Mucosa of descending colon (tissue), 3 donors: ENCODE measurements at regions not wholly inside any gene's neighbourhood (a gene's known extent, or its start where the extent isn't known, plus 50 kb on each side); places are given as distances from the start of the nearest gene placed in this dataset.

ENCODE experiments used
- ATAC-seq: fragments of 200-7000 bp; cut with Tn5 transposase; one replicate; pipeline ENCODE4 v1.9.1; 2020; ENCODE audit warnings: mild to moderate bottlenecking, moderate library complexity
- DNase-seq, 3 donors: peaks; one replicate each; pipeline ENCODE4 v3.0.0-alpha.2; 2020
- H3K36me3 ChIP-seq: fragments of 200-600 bp; one replicate; pipeline ENCODE4 v1.8.0; 2021; ENCODE audit warnings: low read depth, mild to moderate bottlenecking
- H3K4me1 ChIP-seq: fragments of 200-600 bp; one replicate; pipeline ENCODE4 v1.8.0; 2021; ENCODE audit warnings: low read depth, mild to moderate bottlenecking
- H3K4me3 ChIP-seq: fragments of 200-600 bp; one replicate; pipeline ENCODE4 v1.8.0; 2021; ENCODE audit warnings: mild to moderate bottlenecking
- H3K9me3 ChIP-seq: fragments of 200-600 bp; one replicate; pipeline ENCODE4 v1.8.0; 2021; ENCODE audit warnings: mild to moderate bottlenecking
- intact Hi-C, 2 donors: fragments of 100-400 bp; cut with DNase I in 1 of 2; cut with micrococcal nuclease in 1 of 2; formaldehyde crosslinking; loops; one replicate each; pipeline versions ENCODE4 v1.11.0 to v1.11.1; 2022; cut with DNase I, micrococcal nuclease
- TF ChIP-seq, protein P1 (sequence below): fragments of 200-600 bp; IDR thresholded peaks from one replicate; pipeline ENCODE4 v1.8.0; 2022; ENCODE audit warnings: antibody characterized with exemption, mild to moderate bottlenecking
- donor health status: DM: no; HTN: no; CAD: no; lungs with moderate emphysema.
- donor health status: DM: no; HTN: no; CAD: no.
- donor health status: DM: no; HTN: yes; CAD: no.

DNA sequence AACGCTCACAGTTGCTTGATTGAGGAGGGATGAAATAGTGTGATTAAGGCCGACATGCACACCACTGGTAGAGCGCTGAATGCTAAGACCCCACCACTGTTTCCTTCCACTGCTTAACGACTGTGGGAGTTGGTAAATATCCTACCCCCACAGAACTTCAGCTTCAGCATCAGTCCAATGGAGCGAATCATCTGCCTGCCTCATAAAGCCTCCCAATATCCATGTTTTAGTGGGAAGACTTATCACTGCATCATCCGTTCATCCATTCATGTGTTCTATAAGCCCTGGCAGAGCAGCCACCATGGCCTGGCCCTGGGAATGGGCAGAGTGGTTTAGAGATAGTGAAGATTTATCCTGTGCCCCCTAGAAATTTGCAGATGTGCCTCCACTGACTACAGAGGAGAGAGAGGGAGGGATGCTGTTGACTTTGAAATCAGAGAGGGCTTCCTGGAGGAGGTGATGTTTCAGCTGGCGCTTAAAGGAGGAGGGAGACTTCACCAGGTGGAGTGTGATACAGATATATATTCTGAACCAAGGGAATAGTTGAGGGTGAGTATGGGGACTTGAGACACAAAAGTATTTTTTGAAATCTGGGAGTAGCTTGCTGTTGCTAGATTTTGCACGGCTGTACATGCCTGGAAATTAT is 71.9 kb upstream of the STX18 start:
- H3K36me3 ChIP-seq = no peaks in the 10 kb centered on the region
- intact Hi-C loops = no loop called here
- DNase-seq = no peak
- no peak for ATAC-seq
- H3K4me1 ChIP-seq = no peaks in the 10 kb centered on the region
- no peaks in the 10 kb centered on the region for H3K9me3 ChIP-seq
- TF ChIP-seq, protein P1, sequence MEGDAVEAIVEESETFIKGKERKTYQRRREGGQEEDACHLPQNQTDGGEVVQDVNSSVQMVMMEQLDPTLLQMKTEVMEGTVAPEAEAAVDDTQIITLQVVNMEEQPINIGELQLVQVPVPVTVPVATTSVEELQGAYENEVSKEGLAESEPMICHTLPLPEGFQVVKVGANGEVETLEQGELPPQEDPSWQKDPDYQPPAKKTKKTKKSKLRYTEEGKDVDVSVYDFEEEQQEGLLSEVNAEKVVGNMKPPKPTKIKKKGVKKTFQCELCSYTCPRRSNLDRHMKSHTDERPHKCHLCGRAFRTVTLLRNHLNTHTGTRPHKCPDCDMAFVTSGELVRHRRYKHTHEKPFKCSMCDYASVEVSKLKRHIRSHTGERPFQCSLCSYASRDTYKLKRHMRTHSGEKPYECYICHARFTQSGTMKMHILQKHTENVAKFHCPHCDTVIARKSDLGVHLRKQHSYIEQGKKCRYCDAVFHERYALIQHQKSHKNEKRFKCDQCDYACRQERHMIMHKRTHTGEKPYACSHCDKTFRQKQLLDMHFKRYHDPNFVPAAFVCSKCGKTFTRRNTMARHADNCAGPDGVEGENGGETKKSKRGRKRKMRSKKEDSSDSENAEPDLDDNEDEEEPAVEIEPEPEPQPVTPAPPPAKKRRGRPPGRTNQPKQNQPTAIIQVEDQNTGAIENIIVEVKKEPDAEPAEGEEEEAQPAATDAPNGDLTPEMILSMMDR = no peak
- no peak overlapping the region for H3K4me3 ChIP-seq

DNA sequence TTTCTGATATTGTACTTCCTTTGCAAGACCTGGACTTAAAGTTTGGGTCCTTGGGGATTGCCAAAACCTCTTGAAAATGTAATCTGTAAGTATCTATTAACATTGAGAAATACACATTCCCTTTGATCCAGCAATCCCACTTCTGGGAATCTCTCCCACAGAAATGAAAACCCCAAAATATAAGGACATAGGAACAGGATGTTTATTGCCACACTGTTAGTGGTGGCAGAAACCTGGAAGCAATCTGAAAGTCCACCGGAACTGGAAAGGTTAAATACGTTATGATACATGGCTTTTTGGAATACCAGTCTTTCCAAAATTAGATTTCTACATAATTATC is 71.2 kb upstream of the STX18 start:
- intact Hi-C loops = no loop called here

DNA sequence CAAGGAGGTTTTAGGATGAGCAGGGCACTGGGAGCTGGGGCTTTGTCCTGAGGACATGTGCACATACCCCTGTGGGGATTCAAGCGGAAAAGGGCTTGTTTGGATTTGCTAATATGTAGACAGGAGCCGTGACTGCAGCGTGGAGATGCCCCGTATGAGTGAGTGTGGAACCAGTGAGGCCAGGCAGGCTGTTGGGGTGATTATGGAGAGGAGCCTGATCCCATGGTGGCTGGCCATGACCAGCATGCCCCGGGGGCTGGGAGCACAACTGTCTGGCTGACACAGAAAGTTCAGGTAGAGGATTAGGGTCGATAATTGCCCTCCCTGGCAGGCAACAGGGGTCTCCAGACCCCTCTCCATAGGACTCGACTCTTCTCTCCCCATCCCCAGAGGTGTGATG is 68.8 kb upstream of the STX18 start:
- no peak for ATAC-seq
- TF ChIP-seq, protein P1 = no peak
- no peak overlapping the region for H3K4me3 ChIP-seq
- H3K9me3 ChIP-seq = no peaks in the 10 kb centered on the region
- H3K36me3 ChIP-seq = no peaks in the 10 kb centered on the region
- no peak for DNase-seq
- intact Hi-C loops = no loop called here
- H3K4me1 ChIP-seq = no peaks in the 10 kb centered on the region

More for the DNA sequence above, 71.2 kb upstream of the STX18 start:
- TF ChIP-seq, protein P1 = no peak
- H3K36me3 ChIP-seq = no peaks in the 10 kb centered on the region
- H3K9me3 ChIP-seq = no peaks in the 10 kb centered on the region
- ATAC-seq (no peak), DNase-seq (no peak)
- no peaks in the 10 kb centered on the region for H3K4me1 ChIP-seq
- H3K4me3 ChIP-seq = no peak overlapping the region

DNA sequence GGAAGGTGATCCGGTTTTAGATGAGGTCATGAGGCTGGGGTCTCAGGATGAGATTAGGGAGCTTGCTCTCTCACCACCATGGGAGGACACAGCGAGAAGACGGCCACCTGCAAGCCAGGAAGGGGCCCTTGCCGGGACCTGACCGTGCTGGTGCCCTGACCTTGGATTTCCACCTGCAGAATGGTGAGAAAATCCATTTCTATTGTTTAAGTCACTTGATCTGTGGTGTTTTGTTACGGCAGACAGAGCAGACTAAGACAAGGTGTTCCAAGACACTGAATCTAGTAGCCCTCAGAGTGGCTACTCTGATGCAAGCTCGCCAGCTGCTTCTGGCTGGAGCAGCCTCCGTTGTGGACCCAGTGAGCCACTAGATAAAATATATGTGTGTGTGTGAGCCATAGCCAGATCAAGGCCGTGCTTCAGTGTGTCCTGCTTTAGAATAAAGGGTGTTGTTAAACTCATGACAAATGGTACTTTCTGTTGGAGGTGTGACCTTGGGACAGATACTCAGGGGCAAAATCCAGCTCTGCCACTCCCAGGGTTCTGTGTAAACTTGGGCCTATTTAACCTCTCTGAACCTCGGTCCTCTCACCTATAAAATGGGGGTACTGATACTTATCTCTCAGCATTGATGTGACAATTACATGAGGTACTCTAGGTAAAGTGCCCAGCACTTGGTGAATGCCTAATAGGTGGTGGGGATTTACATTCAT is 67.9 kb upstream of the STX18 start:
- TF ChIP-seq, protein P1 = no peak
- intact Hi-C loops = no loop called here
- H3K4me3 ChIP-seq = no peak overlapping the region
- no peaks in the 10 kb centered on the region for H3K36me3 ChIP-seq
- ATAC-seq = no peak
- no peak for DNase-seq
- no peaks in the 10 kb centered on the region for H3K9me3 ChIP-seq
- H3K4me1 ChIP-seq = no peaks in the 10 kb centered on the region

DNA sequence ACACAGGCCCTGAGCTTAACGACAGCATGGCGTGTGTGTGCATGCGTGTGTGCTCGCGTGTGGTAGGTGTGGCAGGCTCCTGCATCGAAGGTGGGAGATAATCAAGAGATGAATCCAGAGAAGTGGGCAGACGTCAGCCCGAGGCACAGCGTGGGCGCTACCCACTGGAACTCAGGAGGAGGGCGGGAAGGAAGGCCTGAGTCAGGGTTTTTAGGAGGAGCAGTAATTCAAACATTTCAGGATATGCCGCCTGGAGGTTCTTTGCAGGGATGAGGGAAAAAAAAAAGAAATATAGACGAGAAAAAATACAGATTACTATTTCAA is 66.3 kb upstream of the STX18 start:
- no peak overlapping the region for H3K4me3 ChIP-seq
- DNase-seq = no peak
- no peaks in the 10 kb centered on the region for H3K9me3 ChIP-seq
- no peak for ATAC-seq
- intact Hi-C loops = no loop called here
- H3K36me3 ChIP-seq = no peaks in the 10 kb centered on the region
- TF ChIP-seq, protein P1 = no peak
- no peaks in the 10 kb centered on the region for H3K4me1 ChIP-seq
